HCT116 (cell line): ENCODE measurements at regions not wholly inside any gene's neighbourhood (a gene's known extent, or its start where the extent isn't known, plus 50 kb on each side); places are given as distances from the start of the nearest gene placed in this dataset.

Experiments
- ATAC-seq: fragments of 200-7000 bp; cut with Tn5 transposase; 2 replicates; pipeline ENCODE4 v1.9.1; 2020; ENCODE audit warnings: mild to moderate bottlenecking, moderate library complexity
- BruUV-seq: library from RNA; stranded (reverse); fragments of 400-500 nt; replicated peaks from 2 replicates; lab custom pipeline; 2021; lab: Mats Ljungman, UMichigan
- CTCF ChIA-PET: fragments of 300-600 bp; sonication (Branson Sonifier 250); formaldehyde crosslinking; loops from one replicate; lab custom pipeline; 2021; ENCODE audit warnings: antibody characterized with exemption; lab: Charles Lee
- POLR2A ChIA-PET: fragments of 300-600, 350-600 bp; sonication (Branson Sonifier 250); formaldehyde crosslinking; loops from one replicate; lab custom pipeline; 2021; ENCODE audit warnings: antibody characterized with exemption; lab: Charles Lee
- RAD21 ChIA-PET, 2 experiments: fragments of 300-600 bp; sonication (Branson Sonifier 250); formaldehyde crosslinking; loops; one replicate each; lab custom pipeline; 2023; ENCODE audit warnings: low total read pairs in 2 of 2; ENCODE audit not compliant: uncharacterized antibody in 2 of 2, unreplicated experiment in 2 of 2, low non-redundant PET in 1 of 2; lab: Charles Lee
- DNase-seq: peaks from one replicate; pipeline ENCODE4 v3.0.0-alpha.2; 2010; ENCODE audit warnings: low read depth, low spot score
- H2AFZ ChIP-seq: fragments of 200-600 bp; shearing (Covaris generic), sonication (generic); 2 replicates; pipeline ENCODE4 v1.6.1; 2017; ENCODE audit warnings: low read depth, mixed run types, mixed read lengths, antibody characterized with exemption, low read length; ENCODE audit not compliant: poor library complexity, severe bottlenecking
- H3K27ac ChIP-seq: 2 replicates; pipeline ENCODE4 v1.5.1; 2012; ENCODE audit warnings: low read depth, low read length
- H3K27me3 ChIP-seq: fragments of 200-600 bp; sonication (generic); 2 replicates; pipeline ENCODE4 v1.6.1; 2016; ENCODE audit warnings: mixed run types, low read length, mixed read lengths; ENCODE audit not compliant: insufficient read depth
- H3K36me3 ChIP-seq, 2 experiments: fragments of 200-500 bp in 1 of 2; fragments of 200-600 bp in 1 of 2; sonication (Bioruptor generic) in 1 of 2; sonication (generic) in 1 of 2; 2 replicates each; pipeline versions ENCODE4 v1.5.1 to v1.6.1; 2014 to 2016; ENCODE audit warnings: low read length in 2 of 2, inconsistent platforms in 1 of 2, mixed read lengths in 1 of 2, mixed run types in 1 of 2; ENCODE audit not compliant: insufficient read depth in 2 of 2, control insufficient read depth in 1 of 2
- H3K4me1 ChIP-seq, 2 experiments: fragments of 200-600 bp in 1 of 2; sonication (generic) in 1 of 2; 2 replicates each; pipeline versions ENCODE4 v1.5.1 to v1.6.1; 2012 to 2017; ENCODE audit warnings: low read length in 2 of 2, inconsistent platforms in 1 of 2, mild to moderate bottlenecking in 1 of 2, mixed read lengths in 1 of 2, mixed run types in 1 of 2, moderate library complexity in 1 of 2; ENCODE audit not compliant: insufficient read depth in 2 of 2, control insufficient read depth in 1 of 2
- H3K4me2 ChIP-seq: fragments of 200-600 bp; sonication (generic); 2 replicates; pipeline ENCODE4 v1.6.1; 2017; ENCODE audit warnings: mixed run types, low read length, mixed read lengths
- H3K4me3 ChIP-seq, 2 experiments: fragments of 200-600 bp in 1 of 2; sonication (generic) in 1 of 2; replicated peaks in 1 of 2; 2 replicates each; pipeline ENCODE4 v1.5.1; 2011 to 2016; ENCODE audit warnings: low read length in 2 of 2, control low read depth in 1 of 2, low read depth in 1 of 2, mild to moderate bottlenecking in 1 of 2, mixed read lengths in 1 of 2, mixed run types in 1 of 2
- H3K79me2 ChIP-seq: fragments of 200-600 bp; sonication (generic); 2 replicates; pipeline ENCODE4 v1.6.1; 2017; ENCODE audit warnings: mild to moderate bottlenecking, mixed run types, low read length, moderate library complexity, mixed read lengths; ENCODE audit not compliant: insufficient read depth
- H3K9ac ChIP-seq: fragments of 200-600 bp; sonication (generic); 2 replicates; pipeline ENCODE4 v1.6.1; 2016; ENCODE audit warnings: low read length, mixed read lengths
- H3K9me2 ChIP-seq: fragments of 200-600 bp; sonication (generic), shearing (Covaris generic); 2 replicates; pipeline ENCODE4 v1.6.1; 2017; ENCODE audit warnings: mixed run types, mild to moderate bottlenecking, moderate library complexity; ENCODE audit not compliant: insufficient read depth
- H3K9me3 ChIP-seq, 2 experiments: fragments of 200-500 bp in 1 of 2; fragments of 200-600 bp in 1 of 2; sonication (Bioruptor generic) in 1 of 2; sonication (generic) in 1 of 2; 2 replicates each; pipeline ENCODE4 v1.6.1; 2014 to 2017; ENCODE audit warnings: low read length in 2 of 2, mixed read lengths in 2 of 2, inconsistent platforms in 1 of 2, low read depth in 1 of 2, mild to moderate bottlenecking in 1 of 2, mixed run types in 1 of 2, moderate library complexity in 1 of 2; ENCODE audit not compliant: control insufficient read depth in 1 of 2, insufficient read depth in 1 of 2
- H4K20me1 ChIP-seq: fragments of 200-600 bp; sonication (generic), shearing (Covaris generic); 2 replicates; pipeline ENCODE4 v1.6.1; 2017; ENCODE audit warnings: mixed run types, mild to moderate bottlenecking, moderate library complexity; ENCODE audit not compliant: insufficient read depth
- EGR1 ChIP-seq: IDR thresholded peaks from 2 replicates; pipeline ENCODE4 v1.6.1; 2012; ENCODE audit warnings: low read depth
- EZH2 ChIP-seq: fragments of 200-600 bp; sonication (generic); IDR thresholded peaks from 2 replicates; pipeline ENCODE4 v1.6.1; 2017; ENCODE audit warnings: antibody characterized with exemption, mixed run types
- FOSL1 ChIP-seq: IDR thresholded peaks from 2 replicates; pipeline ENCODE4 v1.6.1; 2012; ENCODE audit warnings: low read depth
- POLR2A ChIP-seq: IDR thresholded peaks from 2 replicates; pipeline ENCODE4 v1.7.0; 2011; ENCODE audit warnings: borderline replicate concordance; ENCODE audit not compliant: insufficient read depth, insufficient read length; ENCODE audit errors: extremely low read depth
- SIN3A ChIP-seq: IDR thresholded peaks from 2 replicates; pipeline ENCODE4 v1.6.1; 2012; ENCODE audit warnings: low read depth
- TCF7L2 ChIP-seq: IDR thresholded peaks from 2 replicates; pipeline ENCODE4 v1.7.0; 2011; ENCODE audit warnings: borderline replicate concordance, inconsistent platforms; ENCODE audit not compliant: insufficient read depth, insufficient read length; ENCODE audit errors: extremely low read depth
- YY1 ChIP-seq: IDR thresholded peaks from 2 replicates; pipeline ENCODE4 v1.6.1; 2011; ENCODE audit warnings: low read length, low read depth, moderate library complexity, mild to moderate bottlenecking; ENCODE audit not compliant: insufficient replicate concordance; ENCODE audit errors: extremely low read depth
- intact Hi-C: fragments of 100-400 bp; cut with micrococcal nuclease; formaldehyde crosslinking; loops from 2 replicates; pipeline ENCODE4 v1.10.0; 2022
- TF ChIP-seq, protein P1 (sequence below): IDR thresholded peaks from 2 replicates; pipeline ENCODE4 v1.6.1; 2012; ENCODE audit warnings: low read depth
- TF ChIP-seq, protein P2 (sequence below), 3 experiments: fragments of 200-600 bp in 1 of 3; sonication (generic) in 1 of 3; IDR thresholded peaks in 2 of 3; conservative IDR thresholded peaks in 1 of 3; 2 replicates each; pipeline ENCODE4 v1.5.1; 2012 to 2017; ENCODE audit warnings: low read depth in 2 of 3, low read length in 2 of 3, antibody characterized with exemption in 1 of 3, borderline replicate concordance in 1 of 3, control low read depth in 1 of 3, mild to moderate bottlenecking in 1 of 3, mixed read lengths in 1 of 3, mixed run types in 1 of 3, moderate library complexity in 1 of 3; ENCODE audit not compliant: insufficient read depth in 1 of 3
- TF ChIP-seq, protein P3 (sequence below): IDR thresholded peaks from 2 replicates; pipeline ENCODE4 v1.6.1; 2012

DNA sequence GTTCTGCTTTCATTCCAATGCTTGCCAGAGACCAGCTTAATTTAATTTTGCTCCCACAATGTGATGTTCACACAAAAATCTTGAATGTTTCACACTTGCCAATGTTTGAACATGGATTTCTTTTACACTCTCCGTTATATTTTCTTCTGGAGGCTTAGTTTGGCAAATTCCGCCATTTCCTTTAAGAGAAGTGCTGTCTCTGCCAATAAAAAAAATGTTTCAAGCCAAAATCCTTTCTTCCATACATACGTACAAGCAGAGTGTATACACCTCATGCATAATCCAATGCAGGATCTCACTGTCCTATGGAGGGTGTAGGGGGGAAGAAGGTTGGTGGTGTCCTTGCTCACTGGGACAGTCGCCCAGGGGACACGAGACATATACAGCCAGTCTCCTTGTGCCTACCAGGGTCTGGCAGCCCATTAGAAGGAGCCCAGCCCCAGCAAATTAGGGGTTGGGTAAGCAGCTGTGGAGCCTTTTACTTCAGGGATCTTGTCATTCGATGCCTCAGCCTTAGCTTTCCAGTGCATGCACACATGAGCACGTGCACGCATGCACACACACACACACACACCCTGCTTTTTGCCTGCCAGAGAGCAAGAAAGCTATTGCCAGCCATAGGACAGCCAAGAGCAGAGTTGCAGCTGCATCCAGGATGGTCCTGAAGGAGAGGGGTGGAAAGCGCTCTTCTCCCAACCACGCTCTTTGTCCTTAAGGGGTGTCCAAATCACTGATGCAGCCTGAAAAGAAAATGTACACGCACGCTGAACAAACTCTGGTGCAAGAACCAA, 208.3 kb downstream of the FOXO1 start:
- POLR2A ChIA-PET, result no interaction called here
- CTCF ChIA-PET, result no interaction called here
- H3K79me2 ChIP-seq, result no peaks in the 10 kb centered on the region

More for the DNA sequence above, 208.3 kb downstream of the FOXO1 start:
- ATAC-seq (no peak), DNase-seq (no peak)
- intact Hi-C loops, result no loop called here
- no peaks in the 10 kb centered on the region for H3K27me3 ChIP-seq
- H3K4me1 ChIP-seq, result peaks cover 4 to 5% of the 10 kb centered on the region in 2 experiments; a peak in 3 of 4 replicates
- no peak overlapping the region for H3K4me3 ChIP-seq
- H4K20me1 ChIP-seq, result no peaks in the 10 kb centered on the region
- no peaks in the 10 kb centered on the region for H3K36me3 ChIP-seq
- no TSS peak for BruUV-seq
- H3K9me3 ChIP-seq, result no peaks in the 10 kb centered on the region
- TF ChIP-seq, protein P1, sequence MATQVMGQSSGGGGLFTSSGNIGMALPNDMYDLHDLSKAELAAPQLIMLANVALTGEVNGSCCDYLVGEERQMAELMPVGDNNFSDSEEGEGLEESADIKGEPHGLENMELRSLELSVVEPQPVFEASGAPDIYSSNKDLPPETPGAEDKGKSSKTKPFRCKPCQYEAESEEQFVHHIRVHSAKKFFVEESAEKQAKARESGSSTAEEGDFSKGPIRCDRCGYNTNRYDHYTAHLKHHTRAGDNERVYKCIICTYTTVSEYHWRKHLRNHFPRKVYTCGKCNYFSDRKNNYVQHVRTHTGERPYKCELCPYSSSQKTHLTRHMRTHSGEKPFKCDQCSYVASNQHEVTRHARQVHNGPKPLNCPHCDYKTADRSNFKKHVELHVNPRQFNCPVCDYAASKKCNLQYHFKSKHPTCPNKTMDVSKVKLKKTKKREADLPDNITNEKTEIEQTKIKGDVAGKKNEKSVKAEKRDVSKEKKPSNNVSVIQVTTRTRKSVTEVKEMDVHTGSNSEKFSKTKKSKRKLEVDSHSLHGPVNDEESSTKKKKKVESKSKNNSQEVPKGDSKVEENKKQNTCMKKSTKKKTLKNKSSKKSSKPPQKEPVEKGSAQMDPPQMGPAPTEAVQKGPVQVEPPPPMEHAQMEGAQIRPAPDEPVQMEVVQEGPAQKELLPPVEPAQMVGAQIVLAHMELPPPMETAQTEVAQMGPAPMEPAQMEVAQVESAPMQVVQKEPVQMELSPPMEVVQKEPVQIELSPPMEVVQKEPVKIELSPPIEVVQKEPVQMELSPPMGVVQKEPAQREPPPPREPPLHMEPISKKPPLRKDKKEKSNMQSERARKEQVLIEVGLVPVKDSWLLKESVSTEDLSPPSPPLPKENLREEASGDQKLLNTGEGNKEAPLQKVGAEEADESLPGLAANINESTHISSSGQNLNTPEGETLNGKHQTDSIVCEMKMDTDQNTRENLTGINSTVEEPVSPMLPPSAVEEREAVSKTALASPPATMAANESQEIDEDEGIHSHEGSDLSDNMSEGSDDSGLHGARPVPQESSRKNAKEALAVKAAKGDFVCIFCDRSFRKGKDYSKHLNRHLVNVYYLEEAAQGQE, result no peak
- TF ChIP-seq, protein P2, sequence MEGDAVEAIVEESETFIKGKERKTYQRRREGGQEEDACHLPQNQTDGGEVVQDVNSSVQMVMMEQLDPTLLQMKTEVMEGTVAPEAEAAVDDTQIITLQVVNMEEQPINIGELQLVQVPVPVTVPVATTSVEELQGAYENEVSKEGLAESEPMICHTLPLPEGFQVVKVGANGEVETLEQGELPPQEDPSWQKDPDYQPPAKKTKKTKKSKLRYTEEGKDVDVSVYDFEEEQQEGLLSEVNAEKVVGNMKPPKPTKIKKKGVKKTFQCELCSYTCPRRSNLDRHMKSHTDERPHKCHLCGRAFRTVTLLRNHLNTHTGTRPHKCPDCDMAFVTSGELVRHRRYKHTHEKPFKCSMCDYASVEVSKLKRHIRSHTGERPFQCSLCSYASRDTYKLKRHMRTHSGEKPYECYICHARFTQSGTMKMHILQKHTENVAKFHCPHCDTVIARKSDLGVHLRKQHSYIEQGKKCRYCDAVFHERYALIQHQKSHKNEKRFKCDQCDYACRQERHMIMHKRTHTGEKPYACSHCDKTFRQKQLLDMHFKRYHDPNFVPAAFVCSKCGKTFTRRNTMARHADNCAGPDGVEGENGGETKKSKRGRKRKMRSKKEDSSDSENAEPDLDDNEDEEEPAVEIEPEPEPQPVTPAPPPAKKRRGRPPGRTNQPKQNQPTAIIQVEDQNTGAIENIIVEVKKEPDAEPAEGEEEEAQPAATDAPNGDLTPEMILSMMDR (IDR thresholded peaks at IDR 0.05 in 2 of 3, conservative IDR thresholded peaks at IDR 0.05 in 1 of 3; ENCODE audit: borderline replicate concordance in 1 of 3, insufficient read depth in 1 of 3, low read depth in 2 of 3, low read length in 2 of 3), result no peak
- TF ChIP-seq EGR1 (no peak), SIN3A (no peak), FOSL1 (no peak), POLR2A (no peak), TCF7L2 (no peak), YY1 (no peak), EZH2 (no peak)
- TF ChIP-seq, protein P3, sequence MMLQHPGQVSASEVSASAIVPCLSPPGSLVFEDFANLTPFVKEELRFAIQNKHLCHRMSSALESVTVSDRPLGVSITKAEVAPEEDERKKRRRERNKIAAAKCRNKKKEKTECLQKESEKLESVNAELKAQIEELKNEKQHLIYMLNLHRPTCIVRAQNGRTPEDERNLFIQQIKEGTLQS, result no peak
- no peak overlapping the region for H3K27ac ChIP-seq
- no peak overlapping the region for H2AFZ ChIP-seq
- RAD21 ChIA-PET, result no interaction called here
- no peak overlapping the region for H3K9ac ChIP-seq
- no peaks in the 10 kb centered on the region for H3K9me2 ChIP-seq
- no peak overlapping the region for H3K4me2 ChIP-seq
